Activated T-cell treated with anti-CD3 and anti-CD28 coated beads, Interleukin-2, amount 50 U/mL, for 1 hour (primary cell): ENCODE measurements at regions not wholly inside any gene's neighbourhood (a gene's known extent, or its start where the extent isn't known, plus 50 kb on each side); places are given as distances from the start of the nearest gene placed in this dataset.

Experiments
- DNase-seq: peaks from one replicate; pipeline ENCODE4 v3.0.0-alpha.2; 2020

- no peak for DNase-seq
Observed at GRCh38 chr9:119803679-119804078, 434.4 kb upstream of the BRINP1 start.

DNA sequence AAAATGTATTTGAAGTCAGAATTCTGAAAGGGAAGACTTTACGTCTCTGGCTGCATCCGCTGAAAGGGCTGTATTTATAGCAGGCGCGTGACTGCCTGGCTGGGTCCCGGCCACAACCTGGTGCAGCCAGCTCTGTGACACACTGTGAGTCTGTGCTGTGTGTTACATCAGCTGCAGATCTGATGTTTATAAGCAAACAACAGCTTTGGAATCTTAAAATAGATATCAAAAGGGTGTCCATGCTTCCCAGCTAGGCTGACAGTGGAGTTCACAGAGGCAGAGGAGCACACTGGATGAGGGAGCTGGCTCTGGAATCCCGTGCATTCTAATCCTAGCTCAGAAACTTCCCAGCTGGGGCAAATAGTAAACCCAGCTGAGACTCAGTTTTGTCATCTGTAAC lies 433.4 kb upstream of the BRINP1 start:
- no peak for DNase-seq

DNA sequence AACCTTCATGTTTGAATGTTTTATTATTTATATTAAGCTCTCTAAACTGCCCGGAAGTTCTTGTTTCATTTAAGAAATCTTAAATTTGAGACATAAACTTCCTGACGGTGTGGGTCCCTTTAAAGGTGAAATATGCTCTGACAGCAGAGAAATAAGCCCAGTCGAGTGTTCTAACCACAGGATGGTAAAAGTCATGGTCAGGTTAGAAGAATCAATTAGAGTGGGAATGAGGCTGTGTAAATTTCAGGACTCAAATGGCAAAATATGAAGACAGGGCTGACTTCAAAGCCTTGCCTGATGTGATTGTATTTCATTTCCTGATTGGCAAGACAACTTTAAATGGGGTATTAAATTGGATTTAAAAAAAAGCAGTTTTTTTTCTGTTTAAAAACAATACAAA lies 432.9 kb upstream of the BRINP1 start:
- DNase-seq: no peak

- DNase-seq: no peak
Observed at GRCh38 chr9:119801311-119801710, 432.1 kb upstream of the BRINP1 start.

GRCh38 chr9:119795395-119795794 lies 426.2 kb upstream of the BRINP1 start:
- DNase-seq: no peak

- no peak for DNase-seq
Observed at GRCh38 chr9:119794836-119795235, 425.6 kb upstream of the BRINP1 start.

GRCh38 chr9:119793218-119793617 lies 424.0 kb upstream of the BRINP1 start:
- no peak for DNase-seq

GRCh38 chr9:119792242-119792641 lies 423.0 kb upstream of the BRINP1 start:
- DNase-seq: no peak

- DNase-seq: no peak
Observed at GRCh38 chr9:119789987-119790386, 420.8 kb upstream of the BRINP1 start.

DNA sequence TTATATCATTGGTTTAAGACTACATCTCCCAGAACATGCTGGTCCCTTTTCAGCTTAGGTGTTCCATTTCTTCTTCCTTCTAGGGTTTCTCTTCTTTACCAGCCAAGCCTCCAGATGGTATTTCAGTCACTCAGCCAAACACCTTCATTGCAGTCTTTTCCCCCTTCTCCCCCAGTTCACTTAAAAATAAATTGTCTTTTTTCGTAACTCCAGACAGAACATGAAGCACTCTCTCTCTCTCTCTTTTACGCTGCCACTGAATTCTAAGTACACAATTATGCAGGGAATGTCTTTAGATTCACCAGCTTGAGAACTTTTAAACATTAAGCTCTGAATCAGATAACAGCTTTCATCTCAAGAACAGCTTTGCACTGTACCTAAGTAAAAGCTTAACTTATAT lies 419.7 kb upstream of the BRINP1 start:
- DNase-seq: no peak

GRCh38 chr9:119781886-119782285 lies 412.7 kb upstream of the BRINP1 start:
- DNase-seq: no peak

DNA sequence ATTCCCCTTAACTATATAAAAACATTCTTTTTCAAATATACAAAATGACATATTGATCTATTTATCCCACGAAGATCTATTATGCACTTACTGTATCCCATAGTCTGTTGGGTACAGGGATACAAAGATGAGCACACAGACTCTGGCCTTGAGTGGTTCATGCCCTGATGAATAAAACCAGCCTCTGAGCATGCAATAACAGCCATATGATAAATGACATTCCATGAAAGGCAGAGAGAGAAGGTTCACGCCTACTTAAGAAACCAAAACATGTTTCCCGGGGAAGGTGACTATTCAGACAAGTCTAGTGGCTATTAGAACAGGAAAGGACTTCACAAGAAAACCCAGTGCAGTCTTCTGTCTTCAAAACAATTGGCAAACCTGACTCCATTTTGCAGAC lies 406.2 kb upstream of the BRINP1 start:
- DNase-seq: no peak

- no peak for DNase-seq
Observed at GRCh38 chr9:119773823-119774222, 404.6 kb upstream of the BRINP1 start.

GRCh38 chr9:119771341-119771740 lies 402.1 kb upstream of the BRINP1 start:
- no peak for DNase-seq

DNA sequence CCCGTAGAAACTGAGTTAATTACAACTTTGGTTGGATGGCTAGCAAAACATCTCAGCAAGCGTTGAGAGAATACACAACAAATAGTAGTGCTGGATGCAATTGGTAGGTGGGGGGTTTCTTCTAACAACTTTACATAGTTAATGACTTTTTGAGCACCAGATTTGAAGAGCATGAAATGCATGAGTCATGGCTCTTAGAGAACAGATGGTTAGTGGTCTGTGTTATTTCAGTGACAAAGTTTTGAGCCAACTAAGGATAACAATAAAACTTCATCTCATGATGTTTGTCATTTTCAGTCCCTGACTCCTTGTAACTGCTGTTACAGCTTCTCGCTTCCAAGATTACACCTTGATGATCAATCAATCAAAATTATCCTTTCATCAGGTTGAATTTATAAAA lies 399.0 kb upstream of the BRINP1 start:
- DNase-seq: no peak

DNA sequence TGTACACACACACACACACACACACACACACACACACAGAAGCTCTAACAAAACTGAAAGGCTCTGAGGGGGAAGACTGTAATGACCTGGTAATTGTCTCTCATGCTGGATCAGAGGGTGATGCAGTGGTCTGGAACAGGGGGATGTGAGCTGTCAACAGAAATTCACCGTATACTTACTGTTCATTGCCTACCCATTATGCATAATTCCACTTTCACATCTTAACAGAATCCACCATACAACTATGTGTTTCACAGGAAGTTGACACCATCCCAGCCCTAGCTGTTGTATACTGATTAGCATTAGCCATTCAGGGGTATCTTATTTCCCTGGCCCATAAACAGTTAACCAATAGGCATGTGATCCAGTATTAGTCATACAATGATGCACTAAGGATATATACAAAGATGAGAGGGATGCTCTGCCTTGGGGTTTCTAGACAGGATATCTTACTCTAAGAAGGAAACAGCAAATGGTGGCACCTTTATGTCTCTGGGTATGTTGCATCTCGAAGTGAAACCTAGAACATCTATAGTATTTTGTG lies 396.5 kb upstream of the BRINP1 start:
- DNase-seq: no peak

GRCh38 chr9:119763260-119763659 lies 394.0 kb upstream of the BRINP1 start:
- DNase-seq: no peak

DNA sequence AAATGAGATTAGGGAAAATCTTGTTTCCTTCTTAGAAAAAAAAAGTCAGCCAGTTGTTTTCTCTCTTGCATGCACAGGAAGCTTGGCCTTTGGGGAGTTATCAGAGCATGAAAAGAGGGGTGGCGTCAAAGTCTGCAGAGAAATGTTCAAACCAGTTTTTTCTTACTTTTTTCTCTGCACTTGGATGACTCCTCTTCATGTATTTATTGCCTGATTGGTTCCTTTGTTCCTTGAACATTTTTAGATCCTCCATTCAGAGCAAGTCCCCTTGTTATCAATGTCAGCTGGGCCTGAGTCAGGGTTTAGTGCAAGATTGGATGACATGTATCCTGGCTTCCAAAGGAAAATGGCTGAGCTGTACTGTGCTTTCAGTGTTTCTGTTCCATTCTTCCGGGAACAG lies 392.6 kb upstream of the BRINP1 start:
- DNase-seq: no peak

DNA sequence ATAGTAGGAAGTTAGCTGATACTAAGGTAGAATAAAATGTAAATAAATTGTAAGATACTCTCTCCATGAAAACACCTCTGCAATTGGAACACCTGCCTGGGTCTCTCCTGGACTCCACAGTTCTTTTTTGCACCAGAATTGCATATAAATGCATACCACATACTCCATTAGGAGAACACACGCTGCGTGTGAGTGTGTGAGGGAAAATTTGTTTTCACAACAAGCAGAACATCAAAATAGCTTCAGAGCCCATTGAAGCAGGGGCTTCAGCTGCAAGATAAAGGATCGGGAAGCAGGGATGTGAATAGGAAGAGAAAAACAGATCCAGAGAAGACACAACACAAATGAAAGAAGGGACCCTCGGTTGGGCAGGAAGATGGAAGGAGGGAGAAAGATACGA lies 389.8 kb upstream of the BRINP1 start:
- no peak for DNase-seq

DNA sequence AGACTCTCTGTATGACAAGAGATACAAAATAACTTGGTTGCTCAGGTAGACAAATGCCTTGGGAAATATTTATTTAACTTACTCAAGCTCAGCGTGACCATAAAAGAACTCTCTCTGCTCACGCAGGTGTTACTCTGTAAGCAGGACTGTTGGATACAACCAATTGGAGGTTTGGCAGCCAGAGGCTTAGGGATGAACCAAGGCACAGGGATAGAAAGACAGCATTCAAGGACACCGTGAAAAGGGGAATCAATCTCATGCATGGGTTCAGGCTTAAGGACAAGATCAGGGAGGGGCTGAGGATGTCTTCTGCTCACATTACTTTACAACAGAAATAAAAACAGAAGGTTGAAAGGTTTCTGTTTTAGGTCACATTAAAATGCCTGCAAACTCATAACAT lies 389.0 kb upstream of the BRINP1 start:
- no peak for DNase-seq

GRCh38 chr9:119739476-119739875 lies 370.2 kb upstream of the BRINP1 start:
- DNase-seq: no peak

DNA sequence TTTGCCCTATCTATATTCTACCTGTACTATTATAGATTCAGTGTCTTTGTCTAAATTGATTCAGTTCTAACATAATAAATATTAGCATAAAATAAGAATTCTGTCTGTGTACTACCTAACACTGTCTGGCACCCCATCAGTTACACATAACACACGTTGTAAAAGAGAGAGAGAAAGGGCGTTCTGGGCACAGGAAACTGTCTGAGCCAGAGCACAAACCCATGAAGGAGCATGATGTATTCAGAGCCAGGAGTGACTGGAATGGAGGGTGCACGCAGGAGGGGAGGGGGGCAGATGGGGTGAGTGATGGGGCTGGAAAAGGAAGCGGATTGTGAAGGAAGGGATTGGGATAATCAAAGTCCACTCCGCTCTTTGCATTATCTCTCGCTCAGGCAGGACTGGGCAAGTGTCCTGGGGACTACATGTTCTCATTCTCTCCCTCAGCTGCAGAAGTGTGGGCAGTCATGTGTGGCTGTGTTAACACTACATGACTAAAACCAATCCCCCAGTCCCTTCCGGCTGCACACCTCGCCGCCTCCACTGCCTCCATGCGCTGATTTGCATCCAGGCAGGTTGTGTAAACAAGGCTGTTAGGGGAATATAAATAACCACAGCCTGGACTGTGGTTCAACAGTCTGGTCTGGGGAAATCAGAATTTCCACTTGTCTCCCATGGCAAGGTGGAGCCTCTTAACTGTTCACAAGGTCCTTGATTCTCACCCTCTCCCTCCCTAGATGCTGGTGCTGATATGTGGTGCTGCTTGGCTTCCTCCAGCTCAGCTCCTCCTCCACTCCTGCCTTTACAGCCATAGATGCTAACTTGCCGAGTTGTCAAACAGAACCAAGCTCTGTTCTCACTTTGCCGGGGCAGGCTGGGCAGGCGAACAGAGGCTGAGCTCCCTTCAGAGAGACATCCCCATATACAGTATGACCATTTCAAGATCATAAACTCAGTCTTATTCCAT lies 367.5 kb upstream of the BRINP1 start:
- no peak for DNase-seq

GRCh38 chr9:119727988-119728387 lies 358.8 kb upstream of the BRINP1 start:
- no peak for DNase-seq

- DNase-seq: no peak
Observed at GRCh38 chr9:119726035-119726434, 356.8 kb upstream of the BRINP1 start.

DNA sequence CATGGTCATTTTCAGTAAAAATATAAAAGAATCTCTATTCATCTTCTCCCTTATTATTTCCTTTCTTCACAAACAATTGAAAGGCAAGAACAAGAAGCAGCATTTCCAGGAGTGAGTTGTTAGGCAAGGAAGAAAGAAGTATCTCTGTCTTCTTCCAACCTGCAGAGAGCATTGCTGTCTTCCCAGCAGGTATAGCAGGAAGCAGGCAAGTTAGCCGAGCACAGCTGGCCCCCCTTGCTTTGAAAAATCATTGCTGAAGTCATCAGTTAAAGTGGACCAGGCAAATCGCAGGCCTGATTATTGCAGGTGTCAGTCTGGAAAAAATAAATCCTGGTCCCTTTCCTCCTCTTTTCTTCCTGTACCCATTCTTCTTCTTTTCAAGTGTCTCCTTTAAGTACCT lies 353.1 kb upstream of the BRINP1 start:
- DNase-seq: no peak
